ENCODE measurements at regions not wholly inside any gene's neighbourhood (a gene's known extent, or its start where the extent isn't known, plus 50 kb on each side); places are given as distances from the start of the nearest gene placed in this dataset.

GRCh38 chr6:141594874-141595273 lies 537.9 kb upstream of the GJE1 start:
- no peak for TF ChIP-seq CTCF (IDR thresholded peaks at IDR 0.05)
- DNase-seq (ENCODE audit: low spot score), result no peak
- no peak overlapping the region for H3K4me3 ChIP-seq
- no peak overlapping the region for H3K27ac ChIP-seq

GRCh38 chr6:141593311-141593710 lies 539.4 kb upstream of the GJE1 start:
- no peak overlapping the region for H3K4me3 ChIP-seq
- TF ChIP-seq CTCF (IDR thresholded peaks at IDR 0.05), result no peak
- no peak overlapping the region for H3K27ac ChIP-seq
- no peak for DNase-seq (ENCODE audit: low spot score)

GRCh38 chr6:141587482-141588266 lies 545.1 kb upstream of the GJE1 start:
- no peak for TF ChIP-seq CTCF (IDR thresholded peaks at IDR 0.05)
- H3K27ac ChIP-seq, result no peak overlapping the region
- no peak overlapping the region for H3K4me3 ChIP-seq
- no peak for DNase-seq (ENCODE audit: low spot score)

GRCh38 chr6:141580988-141581552 lies 551.7 kb upstream of the GJE1 start:
- TF ChIP-seq CTCF (IDR thresholded peaks at IDR 0.05), result no peak
- no peak for DNase-seq (ENCODE audit: low spot score)
- no peak overlapping the region for H3K4me3 ChIP-seq
- H3K27ac ChIP-seq, result no peak overlapping the region

GRCh38 chr6:141580131-141580530 lies 552.6 kb upstream of the GJE1 start:
- no peak for TF ChIP-seq CTCF (IDR thresholded peaks at IDR 0.05)
- no peak overlapping the region for H3K4me3 ChIP-seq
- no peak for DNase-seq (ENCODE audit: low spot score)
- H3K27ac ChIP-seq, result no peak overlapping the region

- Histone ChIP-seq H3K27ac (no peak overlapping the region), H3K4me3 (no peak overlapping the region)
- no peak for DNase-seq (ENCODE audit: low spot score)
- TF ChIP-seq CTCF (IDR thresholded peaks at IDR 0.05), result no peak
Observed at GRCh38 chr6:141576751-141577150, 556.0 kb upstream of the GJE1 start.

All from coronary artery (tissue), 2 donors.